ENCODE measurements at regions not wholly inside any gene's neighbourhood (a gene's known extent, or its start where the extent isn't known, plus 50 kb on each side); places are given as distances from the start of the nearest gene placed in this dataset.
"Not testable (repeated sequence)": the region's sequence is repeated elsewhere in the genome, so short reads cannot be mapped to it uniquely, and the experiment has no call there.

- Mint-ChIP-seq H3K27ac (no peak overlapping the region), H3K36me3 (ENCODE audit: low read depth) (no peaks in the 10 kb centered on the region), H3K4me1 (ENCODE audit: low read depth) (no peaks in the 10 kb centered on the region), H3K27me3 (no peaks in the 10 kb centered on the region), H3K4me3 (no peak overlapping the region), H3K9me3 (peaks cover 3% of the 10 kb centered on the region)
- DNase-seq (no peak), ATAC-seq (no peak)
- CTCF ChIA-PET: no interaction called here
- TF ChIP-seq CTCF (IDR thresholded peaks at IDR 0.05): no peak
- intact Hi-C loops (cut with micrococcal nuclease): no loop called here
- POLR2A ChIA-PET: no interaction called here
Measured at GRCh38 chr5:92694067-92694466, 887.0 kb downstream of the NR2F1-AS1 start.

- H3K27ac Mint-ChIP-seq; intact Hi-C loops (cut with micrococcal nuclease); H3K36me3 Mint-ChIP-seq (ENCODE audit: low read depth); H3K4me1 Mint-ChIP-seq (ENCODE audit: low read depth); H3K9me3 Mint-ChIP-seq; POLR2A ChIA-PET; H3K27me3 Mint-ChIP-seq; ATAC-seq; H3K4me3 Mint-ChIP-seq; DNase-seq; CTCF ChIA-PET: not testable (repeated sequence)
Measured at GRCh38 chr5:92691955-92692354, 889.1 kb downstream of the NR2F1-AS1 start.

GRCh38 chr5:92687821-92688722 is 892.9 kb downstream of the NR2F1-AS1 start:
- intact Hi-C loops (cut with micrococcal nuclease): no loop called here
- no peaks in the 10 kb centered on the region for H3K27me3 Mint-ChIP-seq
- H3K36me3 Mint-ChIP-seq (ENCODE audit: low read depth): no peaks in the 10 kb centered on the region
- no peak overlapping the region for H3K4me3 Mint-ChIP-seq
- no peak for TF ChIP-seq CTCF (IDR thresholded peaks at IDR 0.05)
- no peaks in the 10 kb centered on the region for H3K4me1 Mint-ChIP-seq (ENCODE audit: low read depth)
- ATAC-seq: no peak
- ChIA-PET POLR2A (no interaction called here), CTCF (no interaction called here)
- H3K9me3 Mint-ChIP-seq: peaks cover 7% of the 10 kb centered on the region
- no peak overlapping the region for H3K27ac Mint-ChIP-seq
- DNase-seq: no peak

GRCh38 chr5:92678640-92679039 is 902.4 kb downstream of the NR2F1-AS1 start:
- DNase-seq: no peak

GRCh38 chr5:92676215-92677165 is 904.5 kb downstream of the NR2F1-AS1 start:
- H3K9me3 Mint-ChIP-seq: no peaks in the 10 kb centered on the region
- no peak for TF ChIP-seq CTCF (IDR thresholded peaks at IDR 0.05)
- H3K4me3 Mint-ChIP-seq: no peak overlapping the region
- POLR2A ChIA-PET: no interaction called here
- no peaks in the 10 kb centered on the region for H3K4me1 Mint-ChIP-seq (ENCODE audit: low read depth)
- H3K27me3 Mint-ChIP-seq: no peaks in the 10 kb centered on the region
- H3K27ac Mint-ChIP-seq: no peak overlapping the region
- no peaks in the 10 kb centered on the region for H3K36me3 Mint-ChIP-seq (ENCODE audit: low read depth)
- CTCF ChIA-PET: no interaction called here
- intact Hi-C loops (cut with micrococcal nuclease): no loop called here
- ATAC-seq (no peak), DNase-seq (no peak)

More at GRCh38 chr5:92678640-92679039, 902.4 kb downstream of the NR2F1-AS1 start:
- Mint-ChIP-seq H3K9me3 (no peaks in the 10 kb centered on the region), H3K27ac (no peak overlapping the region), H3K27me3 (no peaks in the 10 kb centered on the region), H3K4me3 (no peak overlapping the region), H3K36me3 (ENCODE audit: low read depth) (no peaks in the 10 kb centered on the region), H3K4me1 (ENCODE audit: low read depth) (no peaks in the 10 kb centered on the region)
- no peak for ATAC-seq
- ChIA-PET POLR2A (no interaction called here), CTCF (no interaction called here)
- intact Hi-C loops (cut with micrococcal nuclease): no loop called here
- TF ChIP-seq CTCF (IDR thresholded peaks at IDR 0.05): no peak

Measured in activated CD8-positive, alpha-beta T cell treated with anti-CD3 and anti-CD28 coated beads for 36 hours (primary cell).